ENCODE measurements at regions not wholly inside any gene's neighbourhood (a gene's known extent, or its start where the extent isn't known, plus 50 kb on each side); places are given as distances from the start of the nearest gene placed in this dataset.
A peak's percentile ranks its signal among the peaks of the same experiment; 100 is the strongest.

DNA sequence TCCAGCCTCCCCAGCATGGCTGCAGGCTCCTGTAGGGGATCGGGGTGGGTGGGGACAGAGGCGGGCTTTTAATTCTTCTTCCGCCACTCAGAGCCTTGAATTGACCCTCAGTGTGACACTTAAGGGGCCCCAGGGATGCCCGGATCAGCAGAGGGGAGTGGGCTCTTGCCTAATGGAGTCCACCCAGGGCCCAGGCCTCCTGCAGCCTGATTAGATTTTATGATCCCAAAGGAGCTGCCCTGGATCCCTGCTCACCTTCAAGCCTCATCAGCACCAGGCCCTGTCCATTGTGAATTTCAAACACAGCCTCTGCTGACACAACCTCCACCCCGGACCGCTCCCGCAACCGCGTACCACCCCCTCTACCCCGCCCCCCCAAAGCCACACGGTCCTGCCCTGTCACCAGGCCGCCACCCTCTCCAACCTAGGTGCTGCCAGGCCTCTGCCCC lies 214.1 kb upstream of the IER5L start:
- Histone ChIP-seq H3K27me3 (no peaks in the 10 kb centered on the region), H3K36me3 (no peaks in the 10 kb centered on the region), H3K9me3 (no peaks in the 10 kb centered on the region), H3K4me3 (no peak overlapping the region), H3K27ac (no peak overlapping the region), H3K4me1 (no peaks in the 10 kb centered on the region)
- ATAC-seq (no peak), DNase-seq (peak in 1 of 5 donors; percentile 38)
- TF ChIP-seq POLR2A (IDR thresholded peaks at IDR 0.05) (no peak), CTCF (IDR thresholded peaks at IDR 0.05) (no peak)
- 82 to 86% (median 83%) methylated on average over 10 to 12 of the region's 12 CpGs for WGBS, 4 donors
- intact Hi-C loops (cut with DNase I): no loop called here

DNA sequence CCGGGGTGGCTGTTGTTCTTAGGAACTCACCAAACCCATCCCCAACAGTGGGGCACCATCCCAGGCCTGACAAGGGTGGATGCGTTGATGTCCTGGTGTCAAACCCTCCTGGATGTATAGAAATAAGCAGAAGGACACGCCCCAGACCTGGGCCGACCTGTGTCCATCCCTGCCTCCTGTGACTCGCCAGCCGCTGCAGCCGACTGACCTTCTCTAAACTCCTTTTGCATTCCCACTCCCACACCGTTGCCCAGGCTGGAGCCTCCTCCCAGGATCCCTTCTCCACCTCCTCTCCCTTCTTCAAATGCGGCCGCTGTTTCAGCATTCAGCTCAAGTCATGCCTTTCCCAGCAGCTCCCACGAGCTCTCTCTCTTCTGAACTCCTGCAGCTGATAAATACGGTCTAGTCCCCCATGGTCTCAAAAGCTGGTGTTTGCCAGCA lies 213.2 kb upstream of the IER5L start:
- Histone ChIP-seq H3K4me3 (no peak overlapping the region), H3K27ac (no peak overlapping the region), H3K4me1 (no peaks in the 10 kb centered on the region), H3K36me3 (no peaks in the 10 kb centered on the region), H3K27me3 (no peaks in the 10 kb centered on the region), H3K9me3 (no peaks in the 10 kb centered on the region)
- no peak for TF ChIP-seq POLR2A (IDR thresholded peaks at IDR 0.05)
- WGBS, 4 donors: 90 to 97% (median 93%) methylated on average over 12 of the region's 12 CpGs
- peak in 1 of 5 donors; percentile 42 for DNase-seq
- no peak for ATAC-seq
- intact Hi-C loops (cut with DNase I): no loop called here

DNA sequence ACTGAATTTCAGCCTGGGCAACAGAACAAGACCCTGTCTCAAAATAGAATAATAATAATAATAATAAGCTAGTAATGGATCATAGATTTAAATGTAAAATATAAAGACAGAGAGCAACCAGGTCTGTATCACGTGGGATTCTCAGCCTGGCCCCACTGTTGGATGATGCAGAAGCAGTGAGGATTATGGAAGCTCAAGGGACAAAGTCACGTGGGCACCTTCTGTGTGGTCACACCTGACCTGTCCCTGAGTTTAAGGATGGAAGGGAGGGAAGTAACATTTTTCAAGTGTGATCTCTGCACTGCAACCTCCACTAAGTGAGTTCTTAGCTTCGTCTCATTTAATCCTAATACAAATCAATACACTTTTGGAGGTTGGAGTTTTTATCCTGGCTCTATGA lies 212.5 kb upstream of the IER5L start:
- intact Hi-C loops (cut with DNase I): no loop called here
- no peak for ATAC-seq
- H3K9me3 ChIP-seq: no peaks in the 10 kb centered on the region
- no peak for TF ChIP-seq POLR2A (IDR thresholded peaks at IDR 0.05)
- TF ChIP-seq CTCF (IDR thresholded peaks at IDR 0.05): no peak
- 87 to 93% (median 90%) methylated on average over 3 of the region's 3 CpGs for WGBS, 4 donors
- H3K4me3 ChIP-seq: no peak overlapping the region
- H3K27me3 ChIP-seq: no peaks in the 10 kb centered on the region
- H3K4me1 ChIP-seq: no peaks in the 10 kb centered on the region
- H3K27ac ChIP-seq: no peak overlapping the region
- no peaks in the 10 kb centered on the region for H3K36me3 ChIP-seq
- no peak for DNase-seq

DNA sequence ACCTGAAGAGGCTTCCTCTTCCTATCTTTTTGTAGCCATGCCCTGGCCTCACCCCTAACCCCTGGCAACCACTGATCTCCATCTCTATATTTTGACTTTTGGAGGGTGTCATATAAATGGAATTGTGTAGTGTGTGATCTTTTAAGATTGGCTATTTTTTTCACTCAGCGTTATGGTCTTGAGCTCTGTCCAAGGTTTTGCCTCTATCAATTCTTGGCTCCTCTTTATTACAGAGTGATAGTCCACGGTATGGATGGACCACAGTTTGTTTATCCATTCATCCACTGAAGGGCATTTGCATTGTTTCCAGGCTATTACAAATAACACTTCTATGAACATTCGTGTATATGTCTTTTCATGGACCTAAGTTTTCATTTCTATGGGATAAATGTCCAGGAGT lies 209.8 kb upstream of the IER5L start:
- intact Hi-C loops (cut with DNase I): loop anchor here in 3 of 10 donors (10.0 kb wide), 2 partner anchors 213 to 217 kb away; partner anchors contain the start of gene IER5L (in 2 of the 3)

More for the DNA sequence above, 209.8 kb upstream of the IER5L start:
- peaks cover 0 to 16% (median 8%) of the 10 kb centered on the region in 12 donors for H3K4me1 ChIP-seq
- H3K27ac ChIP-seq: no peak overlapping the region
- TF ChIP-seq POLR2A (IDR thresholded peaks at IDR 0.05): no peak
- no peak for TF ChIP-seq CTCF (IDR thresholded peaks at IDR 0.05)
- H3K4me3 ChIP-seq: no peak overlapping the region
- no peaks in the 10 kb centered on the region for H3K36me3 ChIP-seq
- 22 to 57% (median 42%) methylated on average over 3 of the region's 3 CpGs for WGBS, 4 donors
- no peak for ATAC-seq
- no peak for DNase-seq
- H3K9me3 ChIP-seq: no peaks in the 10 kb centered on the region
- no peaks in the 10 kb centered on the region for H3K27me3 ChIP-seq

Data from heart left ventricle (tissue), 16 donors.